Fibroblast of lung (primary cell): ENCODE measurements at regions not wholly inside any gene's neighbourhood (a gene's known extent, or its start where the extent isn't known, plus 50 kb on each side); places are given as distances from the start of the nearest gene placed in this dataset.

Experiments used
- DNase-seq, 2 donors: peaks; one replicate each; pipeline versions ENCODE4 v3.0.0 to v3.0.0-alpha.2; 2010; ENCODE audit warnings: low read depth in 2 of 2
- H2AFZ ChIP-seq: 2 replicates; pipeline ENCODE4 v1.5.1; 2012; ENCODE audit warnings: low read length, control low read depth, inconsistent platforms
- H3K27ac ChIP-seq: 2 replicates; pipeline ENCODE4 v1.5.1; 2011; ENCODE audit warnings: low read length, control low read depth; ENCODE audit not compliant: insufficient read depth
- H3K27me3 ChIP-seq: 2 replicates; pipeline ENCODE4 v1.5.1; 2011; ENCODE audit warnings: mild to moderate bottlenecking, low read length; ENCODE audit not compliant: control insufficient read depth, insufficient read depth
- H3K36me3 ChIP-seq: 2 replicates; pipeline ENCODE4 v1.5.1; 2011; ENCODE audit warnings: low read length; ENCODE audit not compliant: control insufficient read depth, insufficient read depth
- H3K4me1 ChIP-seq: 2 replicates; pipeline ENCODE4 v1.5.1; 2011; ENCODE audit warnings: low read length; ENCODE audit not compliant: control insufficient read depth, insufficient read depth; ENCODE audit errors: extremely low read depth
- H3K4me2 ChIP-seq: 2 replicates; pipeline ENCODE4 v1.5.1; 2011; ENCODE audit warnings: low read length, control low read depth; ENCODE audit not compliant: insufficient read depth; ENCODE audit errors: extremely low read depth
- H3K4me3 ChIP-seq, 4 experiments: fragments of 200-600 bp in 1 of 4; sonication (generic) in 1 of 4; replicated peaks in 1 of 4; 2 replicates each; pipeline ENCODE4 v1.5.1; 2011 to 2016; ENCODE audit warnings: low read length in 4 of 4, low read depth in 3 of 4, mild to moderate bottlenecking in 3 of 4, control low read depth in 2 of 4, inconsistent platforms in 1 of 4, mixed read lengths in 1 of 4; ENCODE audit not compliant: insufficient read depth in 1 of 4; ENCODE audit errors: control extremely low read depth in 1 of 4
- H3K79me2 ChIP-seq: 2 replicates; pipeline ENCODE4 v1.5.1; 2012; ENCODE audit warnings: mild to moderate bottlenecking, low read length, inconsistent platforms; ENCODE audit not compliant: control insufficient read depth, insufficient read depth
- H3K9ac ChIP-seq: 2 replicates; pipeline ENCODE4 v1.5.1; 2011; ENCODE audit warnings: mild to moderate bottlenecking, low read length, control low read depth; ENCODE audit not compliant: insufficient read depth
- H3K9me3 ChIP-seq: 2 replicates; pipeline ENCODE4 v1.5.1; 2012; ENCODE audit warnings: low read depth, low read length; ENCODE audit not compliant: control insufficient read depth, insufficient read depth
- H4K20me1 ChIP-seq: 2 replicates; pipeline ENCODE4 v1.5.1; 2011; ENCODE audit warnings: low read length; ENCODE audit not compliant: control insufficient read depth, insufficient read depth; ENCODE audit errors: extremely low read depth
- CTCF ChIP-seq, 2 donors: IDR thresholded peaks in 1 of 2; conservative IDR thresholded peaks in 1 of 2; 1 replicate in 1 of 2; 2 replicates in 1 of 2; pipeline ENCODE4 v1.5.1; 2011 to 2012; ENCODE audit warnings: low read length in 2 of 2, control low read depth in 1 of 2, inconsistent platforms in 1 of 2, low read depth in 1 of 2, mild to moderate bottlenecking in 1 of 2
- EZH2 ChIP-seq: IDR thresholded peaks from 2 replicates; pipeline ENCODE4 v1.5.1; 2012; ENCODE audit warnings: low read length, control low read depth, mild to moderate bottlenecking; ENCODE audit errors: missing control alignments

GRCh38 chr7:49579408-49579807 is 194.0 kb upstream of the VWC2 start:
- Histone ChIP-seq H3K4me2 (no peak overlapping the region), H2AFZ (no peak overlapping the region), H3K4me1 (no peaks in the 10 kb centered on the region), H3K36me3 (no peaks in the 10 kb centered on the region), H3K79me2 (no peaks in the 10 kb centered on the region), H3K4me3 (no peak overlapping the region), H3K27ac (no peak overlapping the region), H3K27me3 (no peaks in the 10 kb centered on the region), H4K20me1 (no peaks in the 10 kb centered on the region), H3K9me3 (no peaks in the 10 kb centered on the region), H3K9ac (no peak overlapping the region)
- TF ChIP-seq CTCF (conservative IDR thresholded peaks at IDR 0.05 in 1 of 2, IDR thresholded peaks at IDR 0.05 in 1 of 2; ENCODE audit: low read depth in 1 of 2, low read length in 2 of 2) (no peak), EZH2 (no peak)
- DNase-seq = no peak

- no peak overlapping the region for H3K27ac ChIP-seq
- DNase-seq = no peak
- no peak overlapping the region for H3K9ac ChIP-seq
- H4K20me1 ChIP-seq = no peaks in the 10 kb centered on the region
- no peaks in the 10 kb centered on the region for H3K4me1 ChIP-seq
- no peak overlapping the region for H3K4me2 ChIP-seq
- no peak overlapping the region for H3K4me3 ChIP-seq
- no peak for TF ChIP-seq EZH2
- no peak for TF ChIP-seq CTCF (conservative IDR thresholded peaks at IDR 0.05 in 1 of 2, IDR thresholded peaks at IDR 0.05 in 1 of 2; ENCODE audit: low read depth in 1 of 2, low read length in 2 of 2)
- H3K79me2 ChIP-seq = no peaks in the 10 kb centered on the region
- no peak overlapping the region for H2AFZ ChIP-seq
- H3K36me3 ChIP-seq = no peaks in the 10 kb centered on the region
- H3K27me3 ChIP-seq = no peaks in the 10 kb centered on the region
- H3K9me3 ChIP-seq = no peaks in the 10 kb centered on the region
These were observed 193.4 kb upstream of the VWC2 start for GRCh38 chr7:49580000-49580399.

GRCh38 chr7:49580761-49581160 is 192.7 kb upstream of the VWC2 start:
- Histone ChIP-seq H3K9ac (no peak overlapping the region), H3K27ac (no peak overlapping the region), H3K4me2 (no peak overlapping the region), H3K9me3 (no peaks in the 10 kb centered on the region), H2AFZ (no peak overlapping the region), H3K36me3 (no peaks in the 10 kb centered on the region), H3K79me2 (no peaks in the 10 kb centered on the region), H4K20me1 (no peaks in the 10 kb centered on the region), H3K4me1 (no peaks in the 10 kb centered on the region), H3K27me3 (no peaks in the 10 kb centered on the region), H3K4me3 (no peak overlapping the region)
- no peak for DNase-seq
- no peak for TF ChIP-seq CTCF (conservative IDR thresholded peaks at IDR 0.05 in 1 of 2, IDR thresholded peaks at IDR 0.05 in 1 of 2; ENCODE audit: low read depth in 1 of 2, low read length in 2 of 2)
